ENCODE measurements at regions not wholly inside any gene's neighbourhood (a gene's known extent, or its start where the extent isn't known, plus 50 kb on each side); places are given as distances from the start of the nearest gene placed in this dataset.

GRCh38 chr6:45758787-45759471 is 256.7 kb downstream of the CLIC5 start:
- TF ChIP-seq POLR2A (IDR thresholded peaks at IDR 0.05) (no peak), CTCF (IDR thresholded peaks at IDR 0.05) (no peak), EP300 (IDR thresholded peaks at IDR 0.05) (no peak), POLR2AphosphoS5 (IDR thresholded peaks at IDR 0.05) (no peak)
- no peak for ATAC-seq
- Histone ChIP-seq H3K27ac (no peak overlapping the region), H3K9me3 (no peaks in the 10 kb centered on the region), H3K4me3 (no peak overlapping the region), H3K4me1 (no peaks in the 10 kb centered on the region), H3K27me3 (peaks cover 5% of the 10 kb centered on the region), H3K36me3 (no peaks in the 10 kb centered on the region)
- 71 to 81% methylated on average over 6 to 13 of the region's 15 CpGs for WGBS, 2 donors (ENCODE audit: low coverage in 1 of 2)

GRCh38 chr6:45757443-45758130 is 258.1 kb downstream of the CLIC5 start:
- H3K9me3 ChIP-seq = no peaks in the 10 kb centered on the region
- no peak overlapping the region for H3K27ac ChIP-seq
- H3K27me3 ChIP-seq = peaks cover 9% of the 10 kb centered on the region
- H3K36me3 ChIP-seq = no peaks in the 10 kb centered on the region
- ATAC-seq = no peak
- no peaks in the 10 kb centered on the region for H3K4me1 ChIP-seq
- TF ChIP-seq CTCF (IDR thresholded peaks at IDR 0.05) = no peak
- no peak for TF ChIP-seq POLR2AphosphoS5 (IDR thresholded peaks at IDR 0.05)
- no peak for TF ChIP-seq EP300 (IDR thresholded peaks at IDR 0.05)
- TF ChIP-seq POLR2A (IDR thresholded peaks at IDR 0.05) = no peak
- no peak overlapping the region for H3K4me3 ChIP-seq
- WGBS, 2 donors (ENCODE audit: low coverage in 1 of 2) = 89 to 96% methylated on average over 3 of the region's 3 CpGs

GRCh38 chr6:45756606-45757005 is 259.1 kb downstream of the CLIC5 start:
- H3K4me3 ChIP-seq = no peak overlapping the region
- no peak for TF ChIP-seq POLR2AphosphoS5 (IDR thresholded peaks at IDR 0.05)
- TF ChIP-seq EP300 (IDR thresholded peaks at IDR 0.05) = no peak
- TF ChIP-seq CTCF (IDR thresholded peaks at IDR 0.05) = no peak
- no peak for TF ChIP-seq POLR2A (IDR thresholded peaks at IDR 0.05)
- no peaks in the 10 kb centered on the region for H3K4me1 ChIP-seq
- WGBS, 2 donors (ENCODE audit: low coverage in 1 of 2) = 40 to 74% methylated on average over 3 of the region's 3 CpGs
- ATAC-seq = no peak
- H3K27me3 ChIP-seq = peaks cover 14% of the 10 kb centered on the region
- no peaks in the 10 kb centered on the region for H3K36me3 ChIP-seq
- no peak overlapping the region for H3K27ac ChIP-seq
- H3K9me3 ChIP-seq = no peaks in the 10 kb centered on the region

- TF ChIP-seq CTCF (IDR thresholded peaks at IDR 0.05) (no peak), EP300 (IDR thresholded peaks at IDR 0.05) (no peak), POLR2A (IDR thresholded peaks at IDR 0.05) (no peak), POLR2AphosphoS5 (IDR thresholded peaks at IDR 0.05) (no peak)
Measured at GRCh38 chr6:45754432-45754831, 261.2 kb downstream of the CLIC5 start.

GRCh38 chr6:45746046-45746445 is 269.6 kb downstream of the CLIC5 start:
- no peak overlapping the region for H3K4me3 ChIP-seq
- no peak for TF ChIP-seq CTCF (IDR thresholded peaks at IDR 0.05)
- H3K27ac ChIP-seq = no peak overlapping the region
- ATAC-seq = no peak
- no peaks in the 10 kb centered on the region for H3K36me3 ChIP-seq
- H3K4me1 ChIP-seq = no peaks in the 10 kb centered on the region
- H3K27me3 ChIP-seq = no peaks in the 10 kb centered on the region
- peaks cover 0 to 16% (median 0%) of the 10 kb centered on the region in 3 donors for H3K9me3 ChIP-seq
- WGBS, 2 donors (ENCODE audit: low coverage in 1 of 2) = 21 to 34% methylated on average over 4 to 5 of the region's 5 CpGs

More at GRCh38 chr6:45754432-45754831, 261.2 kb downstream of the CLIC5 start:
- no peaks in the 10 kb centered on the region for H3K4me1 ChIP-seq
- no peak overlapping the region for H3K4me3 ChIP-seq
- H3K27ac ChIP-seq = no peak overlapping the region
- H3K36me3 ChIP-seq = no peaks in the 10 kb centered on the region
- peaks cover 15% of the 10 kb centered on the region for H3K27me3 ChIP-seq
- no peaks in the 10 kb centered on the region for H3K9me3 ChIP-seq
- no peak for ATAC-seq
- 73 to 76% methylated on average over 2 to 3 of the region's 9 CpGs for WGBS, 2 donors (ENCODE audit: low coverage in 1 of 2)

All from gastroesophageal sphincter (tissue), 4 donors.